ENCODE measurements at regions not wholly inside any gene's neighbourhood (a gene's known extent, or its start where the extent isn't known, plus 50 kb on each side); places are given as distances from the start of the nearest gene placed in this dataset.
"Not testable (repeated sequence)": the region's sequence is repeated elsewhere in the genome, so short reads cannot be mapped to it uniquely, and the experiment has no call there.

GRCh38 chr15:77896147-77897112 is 181.1 kb downstream of the TBC1D2B start:
- not testable (repeated sequence) for DNase-seq

GRCh38 chr15:77895742-77896141 is 181.8 kb downstream of the TBC1D2B start:
- DNase-seq, result no peak

GRCh38 chr15:77895145-77895544 is 182.4 kb downstream of the TBC1D2B start:
- not testable (repeated sequence) for DNase-seq

- peak in 2 of 3 experiments; percentile 36 to 63 for DNase-seq
Measured at GRCh38 chr15:77893671-77894640, 183.6 kb downstream of the TBC1D2B start.

- DNase-seq, result not testable (repeated sequence)
Measured at GRCh38 chr15:77893246-77893645, 184.3 kb downstream of the TBC1D2B start.

GRCh38 chr15:77892335-77892734 is 185.2 kb downstream of the TBC1D2B start:
- no peak for DNase-seq

- not testable (repeated sequence) for DNase-seq
Measured at GRCh38 chr15:77891862-77892261, 185.6 kb downstream of the TBC1D2B start.

- not testable (repeated sequence) for DNase-seq
Measured at GRCh38 chr15:77890911-77891801, 186.4 kb downstream of the TBC1D2B start.

GRCh38 chr15:77889828-77890725 is 187.4 kb downstream of the TBC1D2B start:
- not testable (repeated sequence) for DNase-seq

GRCh38 chr15:77889009-77889806 is 188.3 kb downstream of the TBC1D2B start:
- no peak for DNase-seq

- not testable (repeated sequence) for DNase-seq
Measured at GRCh38 chr15:77887563-77888429, 189.7 kb downstream of the TBC1D2B start.

- DNase-seq, result no peak
Measured at GRCh38 chr15:77886805-77887448, 190.6 kb downstream of the TBC1D2B start.

- DNase-seq, result not testable (repeated sequence)
Measured at GRCh38 chr15:77885877-77886500, 191.5 kb downstream of the TBC1D2B start.

GRCh38 chr15:77883012-77883411 is 194.5 kb downstream of the TBC1D2B start:
- not testable (repeated sequence) for DNase-seq

GRCh38 chr15:77881950-77882349 is 195.6 kb downstream of the TBC1D2B start:
- no peak for DNase-seq

- not testable (repeated sequence) for DNase-seq
Measured at GRCh38 chr15:77881535-77881934, 196.0 kb downstream of the TBC1D2B start.

GRCh38 chr15:77879466-77879865 is 198.0 kb downstream of the TBC1D2B start:
- DNase-seq, result not testable (repeated sequence)
